Endothelial cell of umbilical vein (primary cell): ENCODE measurements at regions not wholly inside any gene's neighbourhood (a gene's known extent, or its start where the extent isn't known, plus 50 kb on each side); places are given as distances from the start of the nearest gene placed in this dataset.

Experiments used
- BruUV-seq: library from RNA; stranded (reverse); fragments of 400-500 nt; replicated peaks from 2 replicates; lab custom pipeline; 2021; lab: Mats Ljungman, UMichigan
- CTCF ChIA-PET: fragments of 300-600, 350-600 bp; sonication (Branson Sonifier 250); formaldehyde crosslinking; loops from one replicate; lab custom pipeline; 2021; ENCODE audit warnings: antibody characterized with exemption, inconsistent platforms; lab: Charles Lee
- POLR2A ChIA-PET: fragments of 300-600, 350-600 bp; sonication (Branson Sonifier 250); formaldehyde crosslinking; loops from one replicate; lab custom pipeline; 2021; ENCODE audit warnings: antibody characterized with exemption, inconsistent platforms; lab: Charles Lee
- DNase-seq: peaks from one replicate; pipeline ENCODE4 v3.0.0-alpha.2; 2011; ENCODE audit warnings: low read depth, low spot score
- FAIRE-seq: peaks from 2 replicates; lab custom pipeline; 2011; peaks lifted over from hg19 to GRCh38; lab: Jason Lieb, UNC
- H2AFZ ChIP-seq: 2 replicates; pipeline ENCODE4 v1.6.0; 2012; ENCODE audit warnings: low read depth, low read length, control low read depth, inconsistent platforms
- H3K27ac ChIP-seq: 2 replicates; pipeline ENCODE4 v1.5.1; 2011; ENCODE audit warnings: low read depth, mild to moderate bottlenecking, control low read depth, low read length, moderate library complexity; ENCODE audit not compliant: insufficient read depth
- H3K27me3 ChIP-seq, 2 experiments: 2 replicates each; pipeline versions ENCODE4 v1.6.0 to v1.6.1; 2011; ENCODE audit warnings: low read length in 2 of 2, mixed read lengths in 1 of 2; ENCODE audit not compliant: control insufficient read depth in 2 of 2, insufficient read depth in 2 of 2
- H3K36me3 ChIP-seq, 2 experiments: 2 replicates in 1 of 2; 3 replicates in 1 of 2; pipeline ENCODE4 v1.5.1; 2011; ENCODE audit warnings: low read length in 2 of 2, mild to moderate bottlenecking in 1 of 2, moderate library complexity in 1 of 2; ENCODE audit not compliant: control insufficient read depth in 2 of 2, insufficient read depth in 2 of 2; ENCODE audit errors: extremely low read depth in 1 of 2
- H3K4me1 ChIP-seq: 3 replicates; pipeline ENCODE4 v1.5.1; 2011; ENCODE audit warnings: mild to moderate bottlenecking, low read length; ENCODE audit not compliant: control insufficient read depth, insufficient read depth; ENCODE audit errors: extremely low read depth
- H3K4me2 ChIP-seq: 2 replicates; pipeline ENCODE4 v1.6.1; 2011; ENCODE audit warnings: low read length, control low read depth, mixed read lengths; ENCODE audit not compliant: insufficient read depth
- H3K4me3 ChIP-seq, 3 experiments: fragments of 200-600 bp in 1 of 3; sonication (generic), shearing (Covaris generic) in 1 of 3; replicated peaks in 1 of 3; 2 replicates each; pipeline ENCODE4 v1.5.1; 2011 to 2016; ENCODE audit warnings: control low read depth in 3 of 3, low read length in 3 of 3, mild to moderate bottlenecking in 2 of 3, inconsistent platforms in 1 of 3, low read depth in 1 of 3, moderate library complexity in 1 of 3; ENCODE audit not compliant: insufficient read depth in 1 of 3
- H3K79me2 ChIP-seq: 2 replicates; pipeline ENCODE4 v1.6.0; 2012; ENCODE audit warnings: low read length, inconsistent platforms; ENCODE audit not compliant: control insufficient read depth, insufficient read depth
- H3K9ac ChIP-seq: replicated peaks from 2 replicates; pipeline ENCODE3; 2011; ENCODE audit warnings: low read length, control low read depth; ENCODE audit not compliant: insufficient read depth; ENCODE audit errors: extremely low read depth
- H3K9me1 ChIP-seq: replicated peaks from 3 replicates; pipeline ENCODE4 v1.6.0; 2011; ENCODE audit warnings: mild to moderate bottlenecking, low read length; ENCODE audit not compliant: control insufficient read depth, insufficient read depth; ENCODE audit errors: extremely low read depth
- H3K9me3 ChIP-seq: replicated peaks from 2 replicates; pipeline ENCODE4 v1.5.1; 2012; ENCODE audit warnings: low read length, inconsistent platforms; ENCODE audit not compliant: control insufficient read depth, insufficient read depth
- H4K20me1 ChIP-seq: replicated peaks from 2 replicates; pipeline ENCODE3; 2011; ENCODE audit warnings: mild to moderate bottlenecking, low read length; ENCODE audit not compliant: control insufficient read depth, insufficient read depth; ENCODE audit errors: extremely low read depth
- CTCF ChIP-seq, 2 donors: IDR thresholded peaks; 1 replicate in 1 of 2; 2 replicates in 1 of 2; pipeline ENCODE4 v1.5.1; 2011; ENCODE audit warnings: low read length in 2 of 2, mild to moderate bottlenecking in 2 of 2, moderate library complexity in 2 of 2, control low read depth in 1 of 2, inconsistent platforms in 1 of 2, low read depth in 1 of 2; ENCODE audit not compliant: insufficient read depth in 1 of 2; ENCODE audit errors: extremely low read depth in 1 of 2
- EZH2 ChIP-seq: IDR thresholded peaks from 2 replicates; pipeline ENCODE4 v1.6.1; 2012; ENCODE audit warnings: borderline replicate concordance, low read depth, mild to moderate bottlenecking, moderate library complexity, low read length, inconsistent platforms; ENCODE audit not compliant: severe bottlenecking
- FOS ChIP-seq: IDR thresholded peaks from 2 replicates; pipeline ENCODE4 v1.6.1; 2011; ENCODE audit warnings: mild to moderate bottlenecking, low read length, moderate library complexity, borderline replicate concordance; ENCODE audit not compliant: insufficient read depth
- GATA2 ChIP-seq: IDR thresholded peaks from 2 replicates; pipeline ENCODE4 v1.7.0; 2011; ENCODE audit warnings: low read depth, mild to moderate bottlenecking, moderate library complexity, mixed read lengths, low read length; ENCODE audit not compliant: insufficient read length, insufficient read depth
- JUN ChIP-seq: IDR thresholded peaks from 2 replicates; pipeline ENCODE4 v1.6.1; 2011; ENCODE audit warnings: borderline replicate concordance, low read depth; ENCODE audit not compliant: insufficient read length, insufficient read depth
- MYC ChIP-seq: IDR thresholded peaks from one replicate; pipeline ENCODE4 v1.6.1; 2011; ENCODE audit warnings: mild to moderate bottlenecking, low read depth, low read length
- POLR2A ChIP-seq: IDR thresholded peaks from 2 replicates; pipeline ENCODE4 v1.6.1; 2012; ENCODE audit warnings: low read depth, mild to moderate bottlenecking, control low read depth, low read length
- POLR2AphosphoS5 ChIP-seq: IDR thresholded peaks from 2 replicates; pipeline ENCODE4 v1.6.1; 2012; ENCODE audit warnings: low read depth, mild to moderate bottlenecking, control low read depth, low read length, moderate library complexity; ENCODE audit not compliant: insufficient read depth
- dilution Hi-C: fragments of 300-500 bp; cut with MboI; formaldehyde crosslinking; loops from one replicate; pipeline ENCODE4 v1.15.0; 2019; ENCODE audit warnings: low sequenced_read_pairs; ENCODE audit not compliant: extremely low pct_ligation_motif_present
- intact Hi-C: fragments of 100-400 bp; cut with micrococcal nuclease; formaldehyde crosslinking; loops from one replicate; pipeline ENCODE4 v1.10.0; 2022
- TF ChIP-seq, protein P1 (sequence below): IDR thresholded peaks from 2 replicates; pipeline ENCODE4 v1.6.1; 2011; ENCODE audit not compliant: insufficient read depth, insufficient read length

GRCh38 chr21:26288026-26288425, 117.5 kb upstream of the APP start:
- CTCF ChIA-PET, result no interaction called here

More at GRCh38 chr21:26288026-26288425, 117.5 kb upstream of the APP start:
- H2AFZ ChIP-seq, result no peak overlapping the region
- intact Hi-C loops (no loop called here), dilution Hi-C loops (no loop called here)
- no peaks in the 10 kb centered on the region for H3K4me1 ChIP-seq
- no peaks in the 10 kb centered on the region for H3K79me2 ChIP-seq
- BruUV-seq, result no TSS peak
- H3K9me1 ChIP-seq, result no peaks in the 10 kb centered on the region
- TF ChIP-seq, protein P1, sequence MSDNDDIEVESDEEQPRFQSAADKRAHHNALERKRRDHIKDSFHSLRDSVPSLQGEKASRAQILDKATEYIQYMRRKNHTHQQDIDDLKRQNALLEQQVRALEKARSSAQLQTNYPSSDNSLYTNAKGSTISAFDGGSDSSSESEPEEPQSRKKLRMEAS, result no peak
- TF ChIP-seq MYC (no peak), FOS (no peak), POLR2AphosphoS5 (no peak), GATA2 (no peak), POLR2A (no peak), CTCF (IDR thresholded peaks at IDR 0.05; ENCODE audit: extremely low read depth in 1 of 2, insufficient read depth in 1 of 2, low read depth in 1 of 2, low read length in 2 of 2) (no peak), JUN (no peak), EZH2 (no peak)
- DNase-seq, result no peak
- FAIRE-seq, result no peak
- POLR2A ChIA-PET, result no interaction called here
- H3K9me3 ChIP-seq, result no peaks in the 10 kb centered on the region
- H3K4me2 ChIP-seq, result no peak overlapping the region
- H4K20me1 ChIP-seq, result no peaks in the 10 kb centered on the region
- H3K4me3 ChIP-seq, result no peak overlapping the region
- H3K9ac ChIP-seq, result no peak overlapping the region
- H3K27me3 ChIP-seq, result no peaks in the 10 kb centered on the region
- no peak overlapping the region for H3K27ac ChIP-seq
- H3K36me3 ChIP-seq, result no peaks in the 10 kb centered on the region
